GM19468 (cell line): ENCODE measurements at regions not wholly inside any gene's neighbourhood (a gene's known extent, or its start where the extent isn't known, plus 50 kb on each side); places are given as distances from the start of the nearest gene placed in this dataset.

ENCODE experiments used
- ATAC-seq: cut with Tn5 transposase; IDR thresholded peaks from one replicate; pipeline ENCODE4 v1.9.1; 2021; ENCODE audit warnings: mild to moderate bottlenecking, moderate library complexity, moderate number of reproducible peaks; ENCODE audit not compliant: unreplicated experiment; ENCODE audit errors: extremely low read depth

DNA sequence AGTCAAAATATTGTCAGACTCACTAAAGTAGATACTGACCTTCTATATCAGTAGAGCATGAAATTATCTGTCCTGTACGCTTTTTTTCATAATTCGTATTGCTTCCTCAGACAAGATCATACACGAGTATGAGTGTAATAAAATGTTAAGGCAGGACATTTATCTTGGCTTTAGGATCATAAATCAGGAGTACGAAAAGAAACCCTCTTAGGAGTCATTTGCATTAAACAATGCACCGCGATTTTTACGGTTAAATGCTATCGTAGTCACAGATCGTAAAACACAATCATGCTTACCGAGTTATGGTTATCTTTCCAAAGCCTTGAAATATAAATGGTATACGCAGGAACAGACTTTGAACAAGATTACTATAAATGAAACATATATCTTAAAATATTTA lies 510.3 kb upstream of the ROBO1 start:
- no peak for ATAC-seq

GRCh38 chr3:80275120-80275519 lies 507.3 kb upstream of the ROBO1 start:
- no peak for ATAC-seq

DNA sequence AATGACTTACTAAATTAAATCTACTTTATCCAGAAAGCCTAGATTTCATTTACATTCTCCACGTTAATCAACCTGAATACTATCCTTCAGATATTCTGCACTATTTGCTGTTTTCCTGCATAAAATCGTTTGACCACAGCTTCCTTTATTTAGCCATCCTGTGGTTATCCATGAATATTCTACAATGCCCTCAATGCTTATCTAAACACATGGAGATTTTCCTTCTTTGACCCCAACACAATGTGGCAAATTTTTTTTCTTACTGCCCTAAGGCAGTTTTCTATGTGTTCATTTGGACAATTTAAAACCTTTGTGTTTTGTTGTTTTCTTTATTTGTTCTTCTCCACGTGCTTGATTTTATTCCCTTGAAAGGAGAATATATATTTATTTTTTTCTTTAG lies 495.5 kb upstream of the ROBO1 start:
- no peak for ATAC-seq

DNA sequence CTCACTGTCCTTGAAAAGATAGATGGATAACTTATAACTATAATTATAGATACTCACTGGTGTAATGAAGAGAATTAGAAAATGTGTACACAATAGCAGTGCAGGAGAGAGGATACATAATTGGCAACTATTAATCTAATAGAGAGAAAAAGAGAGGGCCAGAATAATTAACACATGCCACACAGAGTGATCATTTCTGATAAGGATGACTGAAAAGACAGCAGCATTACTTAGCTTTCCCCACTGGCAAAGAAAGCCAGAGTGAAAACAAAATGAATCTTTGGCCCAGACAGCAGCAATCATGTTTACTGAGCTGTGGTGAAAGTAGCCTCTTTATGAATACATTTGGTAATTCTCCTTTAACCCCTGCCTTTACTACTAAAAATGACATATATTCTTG lies 493.3 kb upstream of the ROBO1 start:
- ATAC-seq, result no peak

DNA sequence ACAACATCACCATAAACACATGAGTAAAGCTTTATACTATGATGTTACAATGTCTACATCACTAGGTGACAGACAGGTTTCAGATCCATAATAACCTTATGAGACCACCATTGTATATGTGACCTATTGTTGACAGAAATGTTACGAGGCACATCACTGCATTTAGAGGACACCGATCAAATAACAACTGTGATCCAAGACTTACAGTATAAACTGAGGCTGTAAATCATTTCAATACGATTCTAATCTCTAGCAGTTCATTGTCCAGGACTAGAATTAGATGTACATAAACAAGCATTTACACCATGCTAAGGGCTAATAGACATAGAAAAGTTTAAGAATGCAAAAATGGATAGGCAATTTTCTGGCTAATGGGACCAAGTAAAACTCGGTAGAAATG lies 491.9 kb upstream of the ROBO1 start:
- ATAC-seq, result no peak

- ATAC-seq, result no peak
Observed at GRCh38 chr3:80252113-80252512, 484.3 kb upstream of the ROBO1 start.

GRCh38 chr3:80247766-80248165 lies 480.0 kb upstream of the ROBO1 start:
- no peak for ATAC-seq

- ATAC-seq, result no peak
Observed at GRCh38 chr3:80244390-80244789, 476.6 kb upstream of the ROBO1 start.

GRCh38 chr3:80241791-80242190 lies 474.0 kb upstream of the ROBO1 start:
- ATAC-seq, result no peak

DNA sequence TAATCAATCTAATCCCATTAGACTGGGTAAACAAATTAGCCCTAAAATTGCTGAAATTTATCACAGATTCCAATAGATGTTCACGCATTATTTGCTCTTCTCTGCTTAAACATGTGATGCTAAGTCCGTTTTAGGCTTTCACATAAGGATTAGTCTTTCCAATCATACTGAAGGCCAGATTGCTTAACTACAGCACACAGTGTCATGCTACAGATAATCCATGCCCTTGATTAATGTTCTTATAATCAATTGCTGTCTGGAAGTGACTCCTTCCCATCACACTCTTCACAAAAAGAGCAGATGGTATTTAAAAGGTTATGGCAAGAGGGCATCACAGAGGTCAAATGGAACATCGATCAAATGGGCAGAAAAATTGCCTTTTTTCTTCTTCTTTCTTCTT lies 471.5 kb upstream of the ROBO1 start:
- no peak for ATAC-seq

- ATAC-seq, result no peak
Observed at GRCh38 chr3:80238606-80239005, 470.8 kb upstream of the ROBO1 start.

GRCh38 chr3:80238152-80238551 lies 470.4 kb upstream of the ROBO1 start:
- ATAC-seq, result no peak

GRCh38 chr3:80234706-80235105 lies 466.9 kb upstream of the ROBO1 start:
- no peak for ATAC-seq

DNA sequence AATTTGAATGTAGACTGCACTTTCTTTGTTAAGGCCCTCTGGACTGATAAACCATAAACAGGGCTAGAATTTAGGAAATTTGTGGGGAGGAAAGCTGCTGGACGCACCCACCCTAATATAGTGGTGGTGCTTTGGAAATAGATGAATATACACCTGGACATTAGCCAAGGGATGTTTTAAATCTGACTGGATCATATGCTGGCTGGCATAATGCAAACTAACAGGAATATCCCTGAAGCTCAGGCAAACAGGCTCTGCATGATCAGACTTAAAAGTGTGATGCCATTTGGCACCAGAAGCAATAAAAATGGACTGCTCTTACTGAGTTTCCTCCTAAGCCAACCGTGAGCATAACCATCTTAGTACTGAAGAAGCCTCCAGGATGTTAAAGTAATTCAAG lies 465.8 kb upstream of the ROBO1 start:
- ATAC-seq, result no peak

- ATAC-seq, result no peak
Observed at GRCh38 chr3:80232760-80233159, 465.0 kb upstream of the ROBO1 start.

GRCh38 chr3:80230962-80231361 lies 463.2 kb upstream of the ROBO1 start:
- ATAC-seq, result no peak

DNA sequence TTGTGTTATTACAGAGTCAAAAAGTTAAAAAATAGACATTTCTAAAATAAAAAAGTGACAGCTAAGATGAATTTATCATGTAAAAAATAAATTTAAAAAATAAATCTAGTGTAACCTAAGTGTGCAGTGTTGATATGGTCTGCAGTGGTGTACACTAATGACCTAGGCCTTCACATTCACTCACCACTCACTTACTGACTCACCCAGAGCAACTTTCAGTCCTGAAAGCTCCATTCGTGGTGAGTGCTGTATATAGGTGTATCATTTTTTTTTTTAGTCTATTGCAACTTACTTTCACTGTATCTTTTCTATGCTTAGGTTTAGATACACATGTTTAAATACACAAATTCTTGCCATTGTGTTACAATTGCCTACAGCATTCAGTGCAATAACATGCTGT lies 459.4 kb upstream of the ROBO1 start:
- no peak for ATAC-seq

GRCh38 chr3:80215191-80215590 lies 447.4 kb upstream of the ROBO1 start:
- no peak for ATAC-seq

DNA sequence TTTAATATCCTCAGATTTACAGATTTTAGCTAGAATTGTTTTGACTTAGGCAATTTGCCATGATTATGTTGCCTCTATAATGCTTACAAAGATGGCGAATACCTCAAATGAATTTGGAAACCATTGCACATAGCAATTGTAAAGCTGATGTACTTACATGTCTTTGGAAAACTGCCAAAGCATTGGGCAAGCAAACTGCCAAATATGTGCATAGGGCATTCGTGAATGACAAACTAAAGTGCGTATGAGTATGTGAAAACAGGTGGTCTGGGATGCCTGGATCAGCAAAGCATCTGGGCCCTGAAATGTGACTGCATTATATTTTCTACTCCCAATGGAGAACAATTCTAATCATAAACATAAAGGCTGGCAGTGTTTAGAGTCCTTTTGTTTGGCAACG lies 445.3 kb upstream of the ROBO1 start:
- ATAC-seq, result no peak

DNA sequence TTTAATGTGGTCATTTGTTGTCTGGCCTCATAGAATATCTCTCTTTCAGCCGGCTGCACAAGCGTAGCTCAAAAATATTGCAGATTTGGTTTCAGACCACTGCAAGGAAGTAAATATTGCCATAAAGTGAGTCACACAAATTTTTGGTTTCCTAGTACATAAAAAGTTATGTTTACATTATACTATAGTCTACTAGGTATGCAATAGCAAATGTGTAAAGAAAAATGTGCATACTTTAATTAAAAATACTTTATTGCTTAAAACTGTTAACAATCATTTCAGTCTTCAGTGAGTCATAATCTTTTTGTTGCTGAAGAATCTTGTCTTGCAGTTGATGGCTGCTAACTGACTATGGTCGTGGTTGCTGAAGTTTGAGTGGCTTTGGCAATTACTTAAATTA lies 425.1 kb upstream of the ROBO1 start:
- ATAC-seq, result no peak

DNA sequence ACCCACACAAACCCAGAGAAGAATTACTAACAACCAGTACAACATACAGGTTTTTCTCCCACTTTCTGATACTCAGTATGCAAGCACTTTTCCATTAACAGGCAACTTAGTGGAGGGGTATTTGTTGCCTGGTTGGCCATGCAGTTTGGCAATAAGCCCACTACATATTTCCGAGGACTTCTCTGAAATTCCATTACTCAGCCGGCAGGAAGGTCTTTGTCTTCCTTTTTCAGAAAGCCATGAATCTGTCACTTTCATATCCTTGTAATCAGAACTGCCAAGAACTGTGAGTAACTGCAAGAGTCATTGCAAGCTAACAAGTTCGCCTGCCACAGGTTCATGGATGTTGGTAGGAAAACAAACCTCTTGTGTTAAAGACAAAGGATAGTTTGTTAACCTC lies 422.3 kb upstream of the ROBO1 start:
- no peak for ATAC-seq

- ATAC-seq, result no peak
Observed at GRCh38 chr3:80187981-80188380, 420.2 kb upstream of the ROBO1 start.

DNA sequence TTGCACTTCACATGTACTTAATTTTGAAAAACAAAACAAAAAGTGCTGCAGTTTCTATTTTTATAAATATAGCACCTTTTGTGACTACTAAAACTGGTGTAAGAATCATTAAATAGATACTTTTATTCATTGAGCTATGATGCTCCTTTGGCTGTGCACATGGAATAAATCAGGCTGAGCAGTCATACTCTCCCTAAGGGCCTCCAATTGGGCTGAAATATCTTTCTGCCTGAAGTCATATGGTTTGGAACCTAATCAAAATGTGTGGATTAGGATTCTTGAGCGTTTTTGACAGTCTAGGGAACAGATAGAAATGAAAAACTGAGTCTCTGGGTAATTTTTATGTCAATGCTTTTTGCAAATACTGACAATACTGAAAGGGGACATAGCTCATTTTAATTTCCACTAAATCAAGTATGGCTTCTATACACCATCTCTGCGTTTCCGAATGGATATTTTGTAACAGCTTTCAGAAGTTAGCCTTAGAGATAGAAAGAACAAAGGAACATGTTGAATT lies 392.2 kb upstream of the ROBO1 start:
- no peak for ATAC-seq
